ENCODE measurements at regions not wholly inside any gene's neighbourhood (a gene's known extent, or its start where the extent isn't known, plus 50 kb on each side); places are given as distances from the start of the nearest gene placed in this dataset.
A peak's percentile ranks its signal among the peaks of the same experiment; 100 is the strongest.

- Histone ChIP-seq H3K4me2 (ENCODE audit: control insufficient read depth, extremely low read depth, insufficient read depth, low read depth, low read length) (no peak overlapping the region), H3K9ac (ENCODE audit: control insufficient read depth, extremely low read depth, insufficient read depth, low read length) (no peak overlapping the region), H3K27ac (ENCODE audit: control insufficient read depth, insufficient read depth, low read length) (no peak overlapping the region), H3K4me1 (ENCODE audit: control insufficient read depth, extremely low read depth, insufficient read depth, low read length) (no peaks in the 10 kb centered on the region), H3K9me3 (ENCODE audit: control insufficient read depth, low read depth, low read length) (no peaks in the 10 kb centered on the region), H4K20me1 (ENCODE audit: control insufficient read depth, extremely low read depth, insufficient read depth, low read length) (no peaks in the 10 kb centered on the region), H3K27me3 (ENCODE audit: control insufficient read depth, extremely low read depth, insufficient read depth, low read length) (no peaks in the 10 kb centered on the region), H3K79me2 (ENCODE audit: control insufficient read depth, insufficient read depth, low read length) (no peaks in the 10 kb centered on the region), H3K9me1 (ENCODE audit: control insufficient read depth, extremely low read depth, insufficient read depth, low read length) (no peaks in the 10 kb centered on the region), H2AFZ (ENCODE audit: control insufficient read depth, low read length) (no peak overlapping the region), H3K4me3 (ENCODE audit: control insufficient read depth in 2 of 3, extremely low read depth in 1 of 3, insufficient read depth in 2 of 3, low read depth in 1 of 3, low read length in 3 of 3) (no peak overlapping the region), H3K36me3 (ENCODE audit: control insufficient read depth in 2 of 2, extremely low read depth in 1 of 2, insufficient read depth in 2 of 2, low read length in 2 of 2) (no peaks in the 10 kb centered on the region)
- TF ChIP-seq EZH2 (IDR thresholded peaks at IDR 0.05; ENCODE audit: low read length) (no peak), CTCF (optimal IDR thresholded peaks at IDR 0.05 in 1 of 3, IDR thresholded peaks at IDR 0.05 in 1 of 3, conservative IDR thresholded peaks at IDR 0.05 in 1 of 3; ENCODE audit: extremely low read depth in 1 of 3, insufficient read depth in 2 of 3, low read length in 3 of 3) (no peak)
- DNase-seq (ENCODE audit: low read depth, low spot score) (no peak), FAIRE-seq (no peak)
- dilution Hi-C loops (cut with MboI; ENCODE audit: extremely low pct_ligation_motif_present, low sequenced_read_pairs), result no loop called here
Measured at GRCh38 chr18:65093346-65093745, 657.5 kb upstream of the CDH7 start.

GRCh38 chr18:65091744-65092329, 659.0 kb upstream of the CDH7 start:
- Histone ChIP-seq H3K4me1 (ENCODE audit: control insufficient read depth, extremely low read depth, insufficient read depth, low read length) (no peaks in the 10 kb centered on the region), H3K9ac (ENCODE audit: control insufficient read depth, extremely low read depth, insufficient read depth, low read length) (no peak overlapping the region), H3K9me1 (ENCODE audit: control insufficient read depth, extremely low read depth, insufficient read depth, low read length) (no peaks in the 10 kb centered on the region), H3K27ac (ENCODE audit: control insufficient read depth, insufficient read depth, low read length) (no peak overlapping the region), H3K4me2 (ENCODE audit: control insufficient read depth, extremely low read depth, insufficient read depth, low read depth, low read length) (no peak overlapping the region), H3K36me3 (ENCODE audit: control insufficient read depth in 2 of 2, extremely low read depth in 1 of 2, insufficient read depth in 2 of 2, low read length in 2 of 2) (no peaks in the 10 kb centered on the region), H3K9me3 (ENCODE audit: control insufficient read depth, low read depth, low read length) (no peaks in the 10 kb centered on the region), H3K27me3 (ENCODE audit: control insufficient read depth, extremely low read depth, insufficient read depth, low read length) (no peaks in the 10 kb centered on the region), H3K4me3 (ENCODE audit: control insufficient read depth in 2 of 3, extremely low read depth in 1 of 3, insufficient read depth in 2 of 3, low read depth in 1 of 3, low read length in 3 of 3) (no peak overlapping the region), H3K79me2 (ENCODE audit: control insufficient read depth, insufficient read depth, low read length) (no peaks in the 10 kb centered on the region), H4K20me1 (ENCODE audit: control insufficient read depth, extremely low read depth, insufficient read depth, low read length) (no peaks in the 10 kb centered on the region), H2AFZ (ENCODE audit: control insufficient read depth, low read length) (no peak overlapping the region)
- DNase-seq (ENCODE audit: low read depth, low spot score) (no peak), FAIRE-seq (no peak)
- dilution Hi-C loops (cut with MboI; ENCODE audit: extremely low pct_ligation_motif_present, low sequenced_read_pairs), result no loop called here
- no peak for TF ChIP-seq EZH2 (IDR thresholded peaks at IDR 0.05; ENCODE audit: low read length)
- peak in 2 of 3 experiments; percentile 16 to 41 for TF ChIP-seq CTCF (optimal IDR thresholded peaks at IDR 0.05 in 1 of 3, IDR thresholded peaks at IDR 0.05 in 1 of 3, conservative IDR thresholded peaks at IDR 0.05 in 1 of 3; ENCODE audit: extremely low read depth in 1 of 3, insufficient read depth in 2 of 3, low read length in 3 of 3)

Measured in keratinocyte (primary cell).